CD4-positive, alpha-beta T cell (primary cell): ENCODE measurements at regions not wholly inside any gene's neighbourhood (a gene's known extent, or its start where the extent isn't known, plus 50 kb on each side); places are given as distances from the start of the nearest gene placed in this dataset.
A peak's percentile ranks its signal among the peaks of the same experiment; 100 is the strongest.

Source experiments
- ATAC-seq: fragments of 200-7000 bp; cut with Tn5 transposase; one replicate; pipeline ENCODE4 v1.10.0; 2022; ENCODE audit warnings: mild to moderate bottlenecking; ENCODE audit not compliant: poor library complexity
- CTCF ChIA-PET: fragments of 350-600 bp; sonication (Branson Sonifier 250); formaldehyde crosslinking; loops from one replicate; lab custom pipeline; 2021; ENCODE audit warnings: antibody characterized with exemption, inconsistent platforms; lab: Charles Lee
- POLR2A ChIA-PET: fragments of 350-600 bp; sonication (Branson Sonifier 250); formaldehyde crosslinking; loops from one replicate; lab custom pipeline; 2021; ENCODE audit warnings: antibody characterized with exemption, inconsistent platforms; lab: Charles Lee
- DNase-seq, 14 experiments: peaks; one replicate each; pipeline ENCODE4 v3.0.0-alpha.2; 2013 to 2020; ENCODE audit warnings: mixed read lengths in 2 of 14
- H3K27ac ChIP-seq, 2 donors: one replicate each; pipeline versions ENCODE4 v1.5.1 to v1.7.0; 2013; ENCODE audit warnings: low read length in 2 of 2, low read depth in 1 of 2, mild to moderate bottlenecking in 1 of 2
- H3K27me3 ChIP-seq, 2 experiments: 1 replicate in 1 of 2; 2 replicates in 1 of 2; pipeline versions ENCODE4 v1.6.1 to v1.7.0; 2013; ENCODE audit warnings: low read length in 2 of 2, control low read depth in 1 of 2, mild to moderate bottlenecking in 1 of 2, moderate library complexity in 1 of 2; ENCODE audit not compliant: insufficient read depth in 2 of 2, control insufficient read depth in 1 of 2
- H3K36me3 ChIP-seq: one replicate; pipeline ENCODE4 v1.6.1; 2013; ENCODE audit warnings: low read length, control low read depth; ENCODE audit not compliant: insufficient read depth
- H3K4me1 ChIP-seq: one replicate; pipeline ENCODE4 v1.6.1; 2013; ENCODE audit warnings: low read length, control low read depth; ENCODE audit not compliant: insufficient read depth
- H3K4me3 ChIP-seq: one replicate; pipeline ENCODE4 v1.5.1; 2013; ENCODE audit warnings: mild to moderate bottlenecking, low read length, moderate library complexity
- H3K9me3 ChIP-seq, 2 experiments: 1 replicate in 1 of 2; 2 replicates in 1 of 2; pipeline versions ENCODE4 v1.6.1 to v1.7.0; 2013; ENCODE audit warnings: low read length in 2 of 2, mild to moderate bottlenecking in 2 of 2, control low read depth in 1 of 2, moderate library complexity in 1 of 2; ENCODE audit not compliant: control insufficient read depth in 1 of 2, insufficient read depth in 1 of 2
- H3K27ac Mint-ChIP-seq: one replicate; pipeline ENCODE4 v1.8.0; 2020; ENCODE audit warnings: mixed read lengths
- H3K27me3 Mint-ChIP-seq: one replicate; pipeline ENCODE4 v1.8.0; 2021; ENCODE audit warnings: mixed read lengths
- H3K36me3 Mint-ChIP-seq: one replicate; pipeline ENCODE4 v1.8.0; 2021; ENCODE audit warnings: low read depth, mixed read lengths
- H3K4me1 Mint-ChIP-seq: one replicate; pipeline ENCODE4 v1.8.0; 2021; ENCODE audit warnings: low read depth, mixed read lengths
- H3K4me3 Mint-ChIP-seq: one replicate; pipeline ENCODE4 v1.8.0; 2020; ENCODE audit warnings: mild to moderate bottlenecking, mixed read lengths
- H3K9me3 Mint-ChIP-seq: one replicate; pipeline ENCODE4 v1.8.0; 2020; ENCODE audit warnings: mixed read lengths
- intact Hi-C, 2 experiments: fragments of 100-400 bp; cut with DNase I in 1 of 2; cut with micrococcal nuclease in 1 of 2; formaldehyde crosslinking; loops; one replicate each; pipeline versions ENCODE4 v1.15.1 to v1.9.0; 2023 to 2025; cut with DNase I, micrococcal nuclease
- TF ChIP-seq, protein P1 (sequence below): fragments of 200-600 bp; IDR thresholded peaks from one replicate; pipeline ENCODE4 v1.8.0; 2022; ENCODE audit warnings: antibody characterized with exemption, mild to moderate bottlenecking

DNA sequence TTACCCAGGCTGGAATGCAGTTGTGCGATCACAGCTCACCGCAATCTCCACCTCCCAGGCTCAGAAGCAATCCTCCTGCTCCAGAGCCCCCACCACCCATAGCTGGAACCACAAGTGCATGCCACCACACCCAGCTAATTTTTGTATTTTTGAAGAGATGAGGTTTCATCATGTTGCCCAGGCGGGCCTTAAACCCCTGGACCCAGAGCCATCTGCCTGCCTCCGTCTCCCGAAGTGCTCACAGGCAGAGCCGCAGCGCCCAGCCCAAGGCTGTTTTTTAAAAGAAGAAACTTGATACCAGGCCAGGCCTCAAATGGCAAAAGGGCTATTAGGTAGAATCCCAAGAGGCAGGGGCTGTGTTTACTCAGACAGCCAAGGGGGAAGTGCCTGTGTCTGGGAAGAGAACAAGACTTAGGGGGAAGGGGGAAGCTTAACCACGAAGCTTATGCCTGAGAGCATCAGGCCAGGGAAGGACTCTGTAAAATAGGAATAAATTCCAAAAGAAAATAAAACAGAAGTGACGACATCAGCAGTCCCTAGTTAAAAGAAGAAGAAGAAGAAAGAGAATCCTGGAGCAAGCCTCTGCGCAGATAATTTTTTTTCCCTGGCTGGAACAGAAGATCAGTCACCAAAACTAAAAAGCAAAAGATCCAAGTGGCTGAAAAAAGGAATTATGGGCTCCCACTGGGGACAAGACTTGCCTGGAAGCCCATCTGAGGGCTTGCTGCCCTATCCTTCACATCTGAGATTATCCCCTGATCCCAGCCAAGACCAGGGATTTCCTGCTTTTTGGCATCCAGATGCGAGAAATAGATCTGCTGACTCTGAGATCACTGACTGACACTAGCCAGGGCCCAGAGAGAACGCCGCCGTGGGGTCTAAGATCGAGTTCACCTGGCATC lies 170.5 kb downstream of the NDUFA12 start:
- Histone ChIP-seq H3K4me1 (peaks cover 4% of the 10 kb centered on the region), H3K36me3 (no peaks in the 10 kb centered on the region), H3K27ac (no peak overlapping the region), H3K27me3 (no peaks in the 10 kb centered on the region), H3K4me3 (no peak overlapping the region), H3K9me3 (no peaks in the 10 kb centered on the region)
- Mint-ChIP-seq H3K36me3 (no peaks in the 10 kb centered on the region), H3K27ac (no peak overlapping the region), H3K27me3 (no peaks in the 10 kb centered on the region), H3K4me1 (peaks cover 21% of the 10 kb centered on the region), H3K9me3 (no peaks in the 10 kb centered on the region), H3K4me3 (no peak overlapping the region)
- POLR2A ChIA-PET, result interaction anchor here (0.6 kb wide), 1 partner anchor 431 kb away, joined by 3 read pairs; no protein-coding TSS in a partner anchor
- CTCF ChIA-PET, result no interaction called here
- intact Hi-C loops, result no loop called here
- ATAC-seq (no peak), DNase-seq (peak in 1 of 14 experiments; percentile 19)
- TF ChIP-seq, protein P1, sequence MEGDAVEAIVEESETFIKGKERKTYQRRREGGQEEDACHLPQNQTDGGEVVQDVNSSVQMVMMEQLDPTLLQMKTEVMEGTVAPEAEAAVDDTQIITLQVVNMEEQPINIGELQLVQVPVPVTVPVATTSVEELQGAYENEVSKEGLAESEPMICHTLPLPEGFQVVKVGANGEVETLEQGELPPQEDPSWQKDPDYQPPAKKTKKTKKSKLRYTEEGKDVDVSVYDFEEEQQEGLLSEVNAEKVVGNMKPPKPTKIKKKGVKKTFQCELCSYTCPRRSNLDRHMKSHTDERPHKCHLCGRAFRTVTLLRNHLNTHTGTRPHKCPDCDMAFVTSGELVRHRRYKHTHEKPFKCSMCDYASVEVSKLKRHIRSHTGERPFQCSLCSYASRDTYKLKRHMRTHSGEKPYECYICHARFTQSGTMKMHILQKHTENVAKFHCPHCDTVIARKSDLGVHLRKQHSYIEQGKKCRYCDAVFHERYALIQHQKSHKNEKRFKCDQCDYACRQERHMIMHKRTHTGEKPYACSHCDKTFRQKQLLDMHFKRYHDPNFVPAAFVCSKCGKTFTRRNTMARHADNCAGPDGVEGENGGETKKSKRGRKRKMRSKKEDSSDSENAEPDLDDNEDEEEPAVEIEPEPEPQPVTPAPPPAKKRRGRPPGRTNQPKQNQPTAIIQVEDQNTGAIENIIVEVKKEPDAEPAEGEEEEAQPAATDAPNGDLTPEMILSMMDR, result no peak

DNA sequence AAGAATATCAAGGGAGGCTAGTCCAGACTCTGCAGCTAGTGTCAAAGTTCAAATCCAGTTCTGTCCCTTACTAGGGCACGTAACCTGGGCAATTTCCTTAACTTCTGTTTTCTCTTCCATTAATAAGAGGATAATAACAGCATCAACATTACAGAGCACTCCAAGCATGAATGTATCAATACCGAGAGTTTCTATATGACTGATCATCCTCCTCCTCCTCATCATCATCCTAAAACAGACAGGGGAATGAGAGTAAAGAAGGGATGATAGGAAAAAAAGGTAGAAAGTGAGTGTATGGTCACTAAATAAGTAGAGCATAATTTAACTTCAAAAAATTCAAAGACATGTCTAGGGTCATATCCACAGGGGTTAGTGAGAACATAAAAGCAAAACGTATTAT lies 171.4 kb downstream of the NDUFA12 start:
- intact Hi-C loops, result no loop called here
- H3K36me3 ChIP-seq, result no peaks in the 10 kb centered on the region
- H3K4me3 ChIP-seq, result no peak overlapping the region
- TF ChIP-seq, protein P1, result no peak
- Mint-ChIP-seq H3K36me3 (no peaks in the 10 kb centered on the region), H3K4me3 (no peak overlapping the region), H3K9me3 (no peaks in the 10 kb centered on the region), H3K27me3 (no peaks in the 10 kb centered on the region), H3K4me1 (peaks cover 21% of the 10 kb centered on the region), H3K27ac (no peak overlapping the region)
- H3K27ac ChIP-seq, result no peak overlapping the region
- no peak for DNase-seq
- no peak for ATAC-seq
- H3K4me1 ChIP-seq, result peaks cover 4% of the 10 kb centered on the region
- POLR2A ChIA-PET, result no interaction called here
- no peaks in the 10 kb centered on the region for H3K27me3 ChIP-seq
- CTCF ChIA-PET, result no interaction called here
- no peaks in the 10 kb centered on the region for H3K9me3 ChIP-seq

DNA sequence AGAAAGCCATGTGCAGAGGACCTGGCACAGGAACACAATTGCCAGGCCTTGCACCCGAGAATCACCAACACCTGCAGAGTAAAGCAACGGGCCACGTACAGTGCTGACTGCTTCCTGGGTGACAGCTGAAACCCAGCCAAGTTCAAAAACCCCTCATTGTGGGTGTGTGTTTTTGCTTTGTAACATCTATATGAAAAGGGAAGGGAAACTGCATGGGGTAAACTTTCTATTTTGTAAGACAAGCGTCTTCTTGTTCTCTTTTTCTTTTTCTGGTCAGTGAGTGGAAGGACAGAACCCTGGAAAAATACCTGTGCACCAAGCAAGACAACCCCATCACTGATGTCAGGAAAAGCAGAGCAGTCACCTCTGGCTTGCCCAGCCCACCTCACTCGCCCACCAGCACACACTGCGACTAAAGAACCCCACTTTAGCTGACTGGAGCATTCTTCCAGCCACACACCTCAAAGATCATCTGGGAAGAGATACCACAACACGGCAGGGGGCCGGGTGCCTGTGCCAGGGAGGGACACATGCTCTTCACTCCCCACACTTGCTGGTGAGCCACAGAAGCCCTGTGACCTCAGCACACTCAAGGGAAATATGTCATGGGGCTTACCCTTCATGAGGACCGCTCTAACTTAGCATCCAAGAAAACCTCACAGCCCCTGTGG lies 172.3 kb downstream of the NDUFA12 start:
- Mint-ChIP-seq H3K27me3 (no peaks in the 10 kb centered on the region), H3K4me3 (no peak overlapping the region), H3K4me1 (peaks cover 21% of the 10 kb centered on the region), H3K9me3 (no peaks in the 10 kb centered on the region), H3K36me3 (no peaks in the 10 kb centered on the region), H3K27ac (peak overlapping the region; percentile 42)
- ATAC-seq, result no peak
- Histone ChIP-seq H3K36me3 (no peaks in the 10 kb centered on the region), H3K27ac (no peak overlapping the region), H3K4me3 (no peak overlapping the region), H3K9me3 (no peaks in the 10 kb centered on the region), H3K4me1 (peaks cover 4% of the 10 kb centered on the region), H3K27me3 (no peaks in the 10 kb centered on the region)
- ChIA-PET POLR2A (no interaction called here), CTCF (no interaction called here)
- intact Hi-C loops, result no loop called here
- TF ChIP-seq, protein P1, result no peak
- DNase-seq, result peak in 4 of 14 experiments; percentile 3 to 49 (median 28)
